HEK293 (cell line): ENCODE measurements at regions not wholly inside any gene's neighbourhood (a gene's known extent, or its start where the extent isn't known, plus 50 kb on each side); places are given as distances from the start of the nearest gene placed in this dataset.

Source experiments
- CTCF ChIA-PET: fragments of 350-600 bp; formaldehyde crosslinking; extraction: SDS; loops from one replicate; lab custom pipeline; 2021; ENCODE audit warnings: antibody characterized with exemption; lab: Yijun Ruan, JAX
- POLR2A ChIA-PET: fragments of 300-600 bp; formaldehyde crosslinking; extraction: SDS; loops from one replicate; lab custom pipeline; 2020; ENCODE audit warnings: antibody characterized with exemption, inconsistent platforms; lab: Yijun Ruan, JAX
- H3K27ac ChIP-seq: fragments of 200-500 bp; sonication (Bioruptor generic); 2 replicates; pipeline ENCODE4 v1.5.1; 2014; ENCODE audit warnings: low read depth, low read length, control low read depth, inconsistent platforms; ENCODE audit errors: extremely low read depth
- H3K36me3 ChIP-seq, 2 experiments: fragments of 200-500 bp in 1 of 2; sonication (Bioruptor generic) in 1 of 2; 1 replicate in 1 of 2; 2 replicates in 1 of 2; pipeline ENCODE4 v1.5.1; 2014 to 2017; ENCODE audit warnings: inconsistent platforms in 2 of 2, low read length in 2 of 2; ENCODE audit not compliant: control insufficient read depth in 2 of 2, insufficient read depth in 1 of 2
- H3K4me1 ChIP-seq: fragments of 200-500 bp; sonication (Bioruptor generic); 2 replicates; pipeline ENCODE4 v1.5.1; 2014; ENCODE audit warnings: mild to moderate bottlenecking, low read length, inconsistent platforms; ENCODE audit not compliant: control insufficient read depth, insufficient read depth
- H3K4me3 ChIP-seq: 2 replicates; pipeline ENCODE4 v1.5.1; 2011; ENCODE audit warnings: low read depth, mild to moderate bottlenecking, control low read depth, low read length, moderate library complexity
- H3K9me3 ChIP-seq: fragments of 200-500 bp; sonication (Bioruptor generic); 2 replicates; pipeline ENCODE4 v1.5.1; 2014; ENCODE audit warnings: low read depth, low read length, inconsistent platforms; ENCODE audit not compliant: control insufficient read depth, insufficient read depth
- BCL11B ChIP-seq: fragments of 450-650 bp; formaldehyde crosslinking; IDR thresholded peaks from 2 replicates; pipeline ENCODE4 v1.5.1; 2016; ENCODE audit warnings: low read depth, missing biosample characterization, missing genetic modification characterization
- GFI1B ChIP-seq: fragments of 450-650 bp; formaldehyde crosslinking; IDR thresholded peaks from 2 replicates; pipeline ENCODE4 v1.5.1; 2016; ENCODE audit warnings: missing biosample characterization, missing genetic modification characterization
- KLF1 ChIP-seq: fragments of 450-650 bp; formaldehyde crosslinking; IDR thresholded peaks from 2 replicates; pipeline ENCODE4 v1.5.1; 2016; ENCODE audit warnings: missing biosample characterization, missing genetic modification characterization
- KLF16 ChIP-seq: fragments of 450-650 bp; formaldehyde crosslinking; IDR thresholded peaks from 2 replicates; pipeline ENCODE4 v1.5.1; 2017; ENCODE audit warnings: missing biosample characterization, missing genetic modification characterization
- KLF17 ChIP-seq: fragments of 450-650 bp; formaldehyde crosslinking; IDR thresholded peaks from 2 replicates; pipeline ENCODE4 v1.5.1; 2016; ENCODE audit warnings: missing biosample characterization, missing genetic modification characterization
- KLF8 ChIP-seq: fragments of 450-650 bp; formaldehyde crosslinking; IDR thresholded peaks from 2 replicates; pipeline ENCODE4 v1.5.1; 2016; ENCODE audit warnings: missing biosample characterization, missing genetic modification characterization
- OVOL3 ChIP-seq: fragments of 450-650 bp; formaldehyde crosslinking; IDR thresholded peaks from 2 replicates; pipeline ENCODE4 v1.5.1; 2016; ENCODE audit warnings: missing biosample characterization, missing genetic modification characterization
- PRDM1 ChIP-seq: fragments of 450-650 bp; formaldehyde crosslinking; IDR thresholded peaks from 2 replicates; pipeline ENCODE4; 2016; ENCODE audit warnings: missing biosample characterization, missing genetic modification characterization
- REST ChIP-seq: fragments of 450-650 bp; formaldehyde crosslinking; IDR thresholded peaks from 2 replicates; pipeline ENCODE4 v1.5.1; 2016; ENCODE audit warnings: missing biosample characterization, missing genetic modification characterization
- SCRT1 ChIP-seq: fragments of 450-650 bp; formaldehyde crosslinking; IDR thresholded peaks from 2 replicates; pipeline ENCODE4 v1.5.1; 2016; ENCODE audit warnings: missing biosample characterization, missing genetic modification characterization, borderline replicate concordance
- ZBTB11 ChIP-seq: fragments of 450-650 bp; formaldehyde crosslinking; conservative IDR thresholded peaks from 2 replicates; pipeline ENCODE4 v1.5.1; 2016; ENCODE audit warnings: low read depth, missing biosample characterization, missing genetic modification characterization
- ZFP69B ChIP-seq: fragments of 450-650 bp; formaldehyde crosslinking; IDR thresholded peaks from 2 replicates; pipeline ENCODE4 v1.5.1; 2016; ENCODE audit warnings: missing biosample characterization, missing genetic modification characterization
- ZIC2 ChIP-seq: fragments of 450-650 bp; formaldehyde crosslinking; IDR thresholded peaks from 2 replicates; pipeline ENCODE4 v1.5.1; 2016; ENCODE audit warnings: missing biosample characterization, missing genetic modification characterization
- ZNF2 ChIP-seq: fragments of 450-650 bp; formaldehyde crosslinking; IDR thresholded peaks from 2 replicates; pipeline ENCODE4 v1.5.1; 2016; ENCODE audit warnings: missing biosample characterization, missing genetic modification characterization
- ZNF239 ChIP-seq: fragments of 450-650 bp; formaldehyde crosslinking; IDR thresholded peaks from 2 replicates; pipeline ENCODE4 v1.5.1; 2016; ENCODE audit warnings: missing biosample characterization, missing genetic modification characterization
- ZNF266 ChIP-seq: fragments of 450-650 bp; formaldehyde crosslinking; IDR thresholded peaks from 2 replicates; pipeline ENCODE4 v1.5.1; 2016; ENCODE audit warnings: missing biosample characterization, missing genetic modification characterization, low read depth
- ZNF302 ChIP-seq: fragments of 450-650 bp; formaldehyde crosslinking; IDR thresholded peaks from 2 replicates; pipeline ENCODE4 v1.5.1; 2016; ENCODE audit warnings: missing biosample characterization, missing genetic modification characterization, low read depth
- ZNF362 ChIP-seq: fragments of 450-650 bp; formaldehyde crosslinking; IDR thresholded peaks from 2 replicates; pipeline ENCODE4 v1.5.1; 2016; ENCODE audit warnings: missing biosample characterization, missing genetic modification characterization
- ZNF513 ChIP-seq: fragments of 450-650 bp; IDR thresholded peaks from 2 replicates; pipeline ENCODE4 v1.5.1; 2018; ENCODE audit warnings: missing biosample characterization, missing genetic modification characterization
- ZNF555 ChIP-seq: fragments of 450-650 bp; formaldehyde crosslinking; conservative IDR thresholded peaks from 2 replicates; pipeline ENCODE4 v1.5.1; 2017; ENCODE audit warnings: missing biosample characterization, mild to moderate bottlenecking, missing genetic modification characterization, inconsistent platforms
- ZNF558 ChIP-seq: fragments of 450-650 bp; formaldehyde crosslinking; IDR thresholded peaks from 2 replicates; pipeline ENCODE4 v1.5.1; 2016; ENCODE audit warnings: missing biosample characterization, missing genetic modification characterization
- ZNF580 ChIP-seq: fragments of 450-650 bp; formaldehyde crosslinking; IDR thresholded peaks from 2 replicates; pipeline ENCODE4 v1.5.1; 2016; ENCODE audit warnings: missing biosample characterization, missing genetic modification characterization
- ZNF585B ChIP-seq: fragments of 450-650 bp; formaldehyde crosslinking; IDR thresholded peaks from 2 replicates; pipeline ENCODE4 v1.5.1; 2016; ENCODE audit warnings: missing biosample characterization, missing genetic modification characterization
- ZNF621 ChIP-seq: fragments of 450-650 bp; formaldehyde crosslinking; IDR thresholded peaks from 2 replicates; pipeline ENCODE4 v1.5.1; 2017; ENCODE audit warnings: missing biosample characterization, missing genetic modification characterization
- ZNF624 ChIP-seq: fragments of 450-650 bp; formaldehyde crosslinking; IDR thresholded peaks from 2 replicates; pipeline ENCODE4 v1.5.1; 2017; ENCODE audit warnings: missing biosample characterization, missing genetic modification characterization
- ZNF626 ChIP-seq: fragments of 450-650 bp; sonication (Bioruptor Pico); formaldehyde crosslinking; IDR thresholded peaks from 2 replicates; pipeline ENCODE4 v1.5.1; 2018; ENCODE audit warnings: missing biosample characterization, missing genetic modification characterization, inconsistent platforms
- ZNF629 ChIP-seq: fragments of 450-650 bp; formaldehyde crosslinking; IDR thresholded peaks from 2 replicates; pipeline ENCODE4 v1.5.1; 2017; ENCODE audit warnings: missing biosample characterization, missing genetic modification characterization
- ZNF677 ChIP-seq: fragments of 450-650 bp; IDR thresholded peaks from 2 replicates; pipeline ENCODE4 v1.5.0; 2018; ENCODE audit warnings: missing biosample characterization, mild to moderate bottlenecking, missing genetic modification characterization, moderate library complexity
- ZNF747 ChIP-seq: fragments of 450-650 bp; formaldehyde crosslinking; IDR thresholded peaks from 2 replicates; pipeline ENCODE4 v1.5.1; 2016; ENCODE audit warnings: missing biosample characterization, missing genetic modification characterization

- H3K4me1 ChIP-seq = peaks cover 23% of the 10 kb centered on the region
- no peak overlapping the region for H3K4me3 ChIP-seq
- H3K9me3 ChIP-seq = no peaks in the 10 kb centered on the region
- no peaks in the 10 kb centered on the region for H3K36me3 ChIP-seq
- ChIA-PET CTCF (interaction anchor here (1.3 to 3.2 kb wide), 3 partner anchors 116 to 497 kb away, joined by 3 to 31 read pairs (median 6); no protein-coding TSS in a partner anchor), POLR2A (no interaction called here)
- H3K27ac ChIP-seq = no peak overlapping the region
- TF ChIP-seq REST (tag by site-specific recombination) = no peak
- TF ChIP-seq ZBTB11 (tag by site-specific recombination) = no peak
- no peak for TF ChIP-seq ZIC2
- TF ChIP-seq ZNF555 (tag by site-specific recombination) = no peak
- no peak for TF ChIP-seq ZNF585B (tag by site-specific recombination)
- TF ChIP-seq ZNF621 (tag by site-specific recombination) = no peak
- TF ChIP-seq ZNF624 = no peak
- TF ChIP-seq ZFP69B = no peak
- TF ChIP-seq ZNF747 = no peak
- no peak for TF ChIP-seq ZNF302 (tag by site-specific recombination)
- no peak for TF ChIP-seq ZNF558 (tag by site-specific recombination)
- no peak for TF ChIP-seq KLF1 (tag by site-specific recombination)
- TF ChIP-seq ZNF677 = no peak
- no peak for TF ChIP-seq PRDM1
- no peak for TF ChIP-seq KLF17
- no peak for TF ChIP-seq SCRT1
- TF ChIP-seq ZNF580 (tag by site-specific recombination) = no peak
- no peak for TF ChIP-seq ZNF266
- TF ChIP-seq OVOL3 = peak; percentile 32; the same call in 1 of the 2 replicates
- no peak for TF ChIP-seq KLF16 (tag by site-specific recombination)
- no peak for TF ChIP-seq ZNF626 (tag by site-specific recombination)
- no peak for TF ChIP-seq BCL11B (tag by site-specific recombination)
- peak; percentile 72 for TF ChIP-seq ZNF629
- no peak for TF ChIP-seq ZNF362 (tag by site-specific recombination)
- TF ChIP-seq ZNF239 (tag by site-specific recombination) = 0 out of 2 replicates have a peak, but pooled peaks have one; percentile 73
- peak; percentile 65 for TF ChIP-seq ZNF513 (tag by site-specific recombination)
- no peak for TF ChIP-seq ZNF2
- no peak for TF ChIP-seq GFI1B (tag by site-specific recombination)
- TF ChIP-seq KLF8 (tag by site-specific recombination) = no peak
Measured at GRCh38 chr20:4603724-4604123, 82.5 kb upstream of the PRNP start.
